MCF 10A (cell line): ENCODE measurements at regions not wholly inside any gene's neighbourhood (a gene's known extent, or its start where the extent isn't known, plus 50 kb on each side); places are given as distances from the start of the nearest gene placed in this dataset.
A peak's percentile ranks its signal among the peaks of the same experiment; 100 is the strongest.

ENCODE experiments used
- BruUV-seq: library from RNA; stranded (reverse); fragments of 400-500 nt; replicated peaks from 2 replicates; lab custom pipeline; 2021; lab: Mats Ljungman, UMichigan
- CTCF ChIA-PET: fragments of 300-600 bp; sonication (Branson Sonifier 250); formaldehyde crosslinking; extraction: SDS; loops from one replicate; lab custom pipeline; 2021; ENCODE audit warnings: antibody characterized with exemption, inconsistent platforms; lab: Yijun Ruan, JAX
- POLR2A ChIA-PET: fragments of 300-600, 350-650 bp; sonication (Branson Sonifier 250); formaldehyde crosslinking; extraction: SDS; loops from one replicate; lab custom pipeline; 2020; ENCODE audit warnings: antibody characterized with exemption, inconsistent platforms; lab: Yijun Ruan, JAX
- DNase-seq: peaks from one replicate; pipeline ENCODE4 v3.0.0-alpha.2; 2018; ENCODE audit not compliant: unreplicated experiment
- H3K27ac Mint-ChIP-seq: one replicate; pipeline ENCODE4 v1.8.0; 2022; ENCODE audit warnings: mild to moderate bottlenecking, low read depth, mixed read lengths; ENCODE audit not compliant: unreplicated experiment
- H3K27me3 Mint-ChIP-seq: one replicate; pipeline ENCODE4 v1.8.0; 2022; ENCODE audit warnings: mixed read lengths; ENCODE audit not compliant: insufficient read depth, unreplicated experiment
- H3K36me3 Mint-ChIP-seq: one replicate; pipeline ENCODE4 v1.8.0; 2022; ENCODE audit warnings: mild to moderate bottlenecking, moderate library complexity, mixed read lengths; ENCODE audit not compliant: insufficient read depth, unreplicated experiment
- H3K4me1 Mint-ChIP-seq: one replicate; pipeline ENCODE4 v1.8.0; 2022; ENCODE audit warnings: mixed read lengths; ENCODE audit not compliant: insufficient read depth, unreplicated experiment
- H3K4me3 Mint-ChIP-seq: one replicate; pipeline ENCODE4 v1.8.0; 2022; ENCODE audit warnings: mild to moderate bottlenecking, moderate library complexity, mixed read lengths; ENCODE audit not compliant: unreplicated experiment
- H3K9me3 Mint-ChIP-seq: one replicate; pipeline ENCODE4 v1.8.0; 2022; ENCODE audit warnings: mixed read lengths; ENCODE audit not compliant: unreplicated experiment
- intact Hi-C: fragments of 100-400 bp; cut with micrococcal nuclease; formaldehyde crosslinking; loops from 2 replicates; pipeline ENCODE4 v1.14.1; 2022
- TF ChIP-seq, protein P1 (sequence below): fragments of 200-600 bp; IDR thresholded peaks from one replicate; pipeline ENCODE4 v1.8.0; 2022; ENCODE audit warnings: antibody characterized with exemption, mild to moderate bottlenecking; ENCODE audit not compliant: unreplicated experiment

DNA sequence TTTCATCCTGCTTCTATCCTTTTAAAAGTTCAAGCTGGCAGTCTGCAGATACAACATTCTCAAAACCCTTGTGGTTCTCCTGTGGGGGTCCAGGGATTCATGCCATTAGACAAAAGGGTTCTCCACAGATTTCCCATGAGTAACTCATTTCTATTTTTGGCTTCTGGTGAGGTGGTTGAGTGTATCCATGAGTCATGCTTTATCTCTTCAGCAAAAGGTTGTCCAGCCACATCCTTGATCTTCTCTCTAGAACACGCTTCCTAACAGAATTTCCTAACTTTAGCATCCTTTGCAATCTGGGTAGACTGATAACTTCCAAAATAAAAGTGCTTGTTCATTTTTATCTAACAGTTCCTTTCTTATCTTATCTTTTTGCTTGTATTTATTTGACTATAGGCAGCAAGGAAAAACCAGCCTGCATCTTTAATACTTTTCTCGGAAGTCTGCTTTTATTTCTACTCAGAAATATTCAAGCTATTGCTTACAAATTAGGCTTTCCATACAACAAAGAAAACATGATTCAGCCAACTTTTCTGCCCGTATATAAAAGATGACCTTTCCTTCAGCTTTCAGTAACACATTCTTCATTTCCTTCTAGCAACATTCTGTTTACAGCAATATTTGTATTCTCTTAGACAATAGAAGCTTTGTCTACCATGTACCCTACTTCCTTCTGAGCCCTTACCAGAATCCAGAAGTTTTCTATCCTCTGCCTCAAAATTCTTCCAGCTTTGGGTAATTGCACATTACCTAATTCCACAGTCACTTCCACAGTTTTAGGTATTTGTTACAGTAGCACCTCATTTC is 79.3 kb upstream of the IL6 start:
- TF ChIP-seq, protein P1, sequence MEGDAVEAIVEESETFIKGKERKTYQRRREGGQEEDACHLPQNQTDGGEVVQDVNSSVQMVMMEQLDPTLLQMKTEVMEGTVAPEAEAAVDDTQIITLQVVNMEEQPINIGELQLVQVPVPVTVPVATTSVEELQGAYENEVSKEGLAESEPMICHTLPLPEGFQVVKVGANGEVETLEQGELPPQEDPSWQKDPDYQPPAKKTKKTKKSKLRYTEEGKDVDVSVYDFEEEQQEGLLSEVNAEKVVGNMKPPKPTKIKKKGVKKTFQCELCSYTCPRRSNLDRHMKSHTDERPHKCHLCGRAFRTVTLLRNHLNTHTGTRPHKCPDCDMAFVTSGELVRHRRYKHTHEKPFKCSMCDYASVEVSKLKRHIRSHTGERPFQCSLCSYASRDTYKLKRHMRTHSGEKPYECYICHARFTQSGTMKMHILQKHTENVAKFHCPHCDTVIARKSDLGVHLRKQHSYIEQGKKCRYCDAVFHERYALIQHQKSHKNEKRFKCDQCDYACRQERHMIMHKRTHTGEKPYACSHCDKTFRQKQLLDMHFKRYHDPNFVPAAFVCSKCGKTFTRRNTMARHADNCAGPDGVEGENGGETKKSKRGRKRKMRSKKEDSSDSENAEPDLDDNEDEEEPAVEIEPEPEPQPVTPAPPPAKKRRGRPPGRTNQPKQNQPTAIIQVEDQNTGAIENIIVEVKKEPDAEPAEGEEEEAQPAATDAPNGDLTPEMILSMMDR = no peak
- H3K4me3 Mint-ChIP-seq = no peak overlapping the region
- no peaks in the 10 kb centered on the region for H3K36me3 Mint-ChIP-seq
- peaks cover 11% of the 10 kb centered on the region for H3K4me1 Mint-ChIP-seq
- H3K27me3 Mint-ChIP-seq = no peaks in the 10 kb centered on the region
- peak; percentile 38 for DNase-seq
- ChIA-PET CTCF (interaction anchor here (0.7 kb wide), 1 partner anchor 157 kb away, joined by 3 read pairs; no protein-coding TSS in a partner anchor), POLR2A (no interaction called here)
- H3K9me3 Mint-ChIP-seq = peaks cover 33% of the 10 kb centered on the region
- intact Hi-C loops = no loop called here
- no peak overlapping the region for H3K27ac Mint-ChIP-seq
- no TSS peak for BruUV-seq

DNA sequence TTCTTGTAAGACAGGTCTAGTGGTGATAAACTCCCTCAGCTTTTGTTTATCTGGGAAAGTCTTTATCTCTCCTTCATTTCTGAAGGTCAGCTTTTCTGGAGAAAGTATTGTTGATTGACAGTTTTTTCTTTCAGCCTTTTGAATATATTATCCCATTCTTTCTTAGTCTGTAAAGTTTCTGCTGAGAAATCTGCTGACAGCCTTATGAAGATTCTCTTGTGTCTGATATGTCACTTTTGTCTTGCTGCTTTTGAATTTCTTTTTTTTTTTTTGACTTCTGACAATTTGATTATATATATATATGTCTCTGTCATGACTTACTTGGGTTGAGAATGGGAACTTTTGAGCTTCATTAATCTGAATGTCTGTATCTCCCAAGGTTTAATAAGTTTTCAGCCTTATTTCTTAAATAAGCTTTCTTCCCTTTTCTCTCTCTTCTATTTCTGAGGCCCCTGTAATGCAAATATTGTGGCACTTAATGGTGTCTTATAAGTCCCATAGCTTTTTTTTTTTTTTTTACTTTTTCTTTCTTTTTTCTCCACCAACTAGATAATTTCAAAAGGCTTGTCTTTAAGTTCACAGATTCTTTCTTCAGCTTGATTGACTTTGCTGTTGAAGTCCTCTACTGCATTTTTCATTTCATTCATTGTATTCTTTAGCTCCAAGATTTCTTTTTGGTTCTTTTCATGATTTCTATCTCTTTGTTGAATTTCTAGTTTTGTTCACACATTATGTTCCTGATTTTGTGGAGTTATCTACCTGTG is 81.4 kb upstream of the IL6 start:
- H3K4me3 Mint-ChIP-seq = no peak overlapping the region
- no peak for DNase-seq
- H3K4me1 Mint-ChIP-seq = no peaks in the 10 kb centered on the region
- H3K27me3 Mint-ChIP-seq = no peaks in the 10 kb centered on the region
- no peaks in the 10 kb centered on the region for H3K36me3 Mint-ChIP-seq
- ChIA-PET CTCF (interaction anchor here (0.6 kb wide), 2 partner anchors 11 to 35 kb away, joined by 4 to 5 read pairs; no protein-coding TSS in a partner anchor), POLR2A (interaction anchor here (0.6 to 1.0 kb wide), 3 partner anchors 26 to 741 kb away, joined by 3 read pairs; no protein-coding TSS in a partner anchor)
- H3K9me3 Mint-ChIP-seq = peaks cover 43% of the 10 kb centered on the region
- no TSS peak for BruUV-seq
- TF ChIP-seq, protein P1 = no peak
- no peak overlapping the region for H3K27ac Mint-ChIP-seq
- intact Hi-C loops = no loop called here

DNA sequence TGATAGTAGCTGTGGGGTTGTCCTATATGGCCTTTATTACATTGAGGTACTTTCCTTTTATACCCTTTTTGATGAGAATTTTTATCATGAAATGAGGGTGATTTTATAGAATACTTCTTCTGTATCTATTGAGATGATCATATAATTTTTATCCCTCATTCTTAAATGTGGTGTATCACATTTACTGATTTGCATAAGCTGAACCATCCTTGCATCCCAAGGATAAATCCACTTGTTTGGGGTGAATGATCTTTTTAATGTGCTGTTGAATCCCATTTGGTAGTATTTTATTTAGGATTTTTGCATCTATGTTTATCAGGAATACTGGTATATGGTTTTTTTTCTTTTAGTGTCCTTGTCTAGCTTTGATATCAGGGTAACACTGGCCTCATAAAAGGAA is 84.5 kb upstream of the IL6 start:
- peaks cover 32% of the 10 kb centered on the region for H3K9me3 Mint-ChIP-seq
- CTCF ChIA-PET = no interaction called here
- H3K27ac Mint-ChIP-seq = no peak overlapping the region

More for the DNA sequence above, 84.5 kb upstream of the IL6 start:
- H3K4me1 Mint-ChIP-seq = no peaks in the 10 kb centered on the region
- POLR2A ChIA-PET = interaction anchor here (0.6 kb wide), 1 partner anchor 36 kb away, joined by 3 read pairs; no protein-coding TSS in a partner anchor
- H3K4me3 Mint-ChIP-seq = no peak overlapping the region
- no peaks in the 10 kb centered on the region for H3K27me3 Mint-ChIP-seq
- TF ChIP-seq, protein P1 = no peak
- intact Hi-C loops = no loop called here
- H3K36me3 Mint-ChIP-seq = no peaks in the 10 kb centered on the region
- BruUV-seq = no TSS peak
- no peak for DNase-seq
